Neural progenitor cell (in vitro differentiated cells): ENCODE measurements at regions not wholly inside any gene's neighbourhood (a gene's known extent, or its start where the extent isn't known, plus 50 kb on each side); places are given as distances from the start of the nearest gene placed in this dataset.

Experiments used
- DNase-seq: peaks from one replicate; pipeline ENCODE4 v3.0.0-alpha.2; 2016; ENCODE audit warnings: low spot score
- H2AFZ ChIP-seq: fragments of 200-600 bp; sonication (generic); replicated peaks from 2 replicates; pipeline ENCODE4 v1.6.1; 2016; ENCODE audit warnings: antibody characterized with exemption
- H3F3A ChIP-seq: fragments of 200-600 bp; sonication (generic); 2 replicates; pipeline ENCODE4 v1.6.1; 2016; ENCODE audit warnings: antibody characterized with exemption, low read depth
- H3K27ac ChIP-seq: fragments of 200-600 bp; sonication (generic); 2 replicates; pipeline ENCODE4 v1.5.1; 2016; ENCODE audit warnings: mild to moderate bottlenecking
- H3K27me3 ChIP-seq: fragments of 200-600 bp; sonication (generic); 2 replicates; pipeline ENCODE4 v1.6.1; 2016; ENCODE audit warnings: mild to moderate bottlenecking, moderate library complexity
- H3K36me3 ChIP-seq: fragments of 200-600 bp; sonication (generic); 2 replicates; pipeline ENCODE4 v1.5.1; 2016
- H3K4me1 ChIP-seq: fragments of 200-600 bp; sonication (generic); 2 replicates; pipeline ENCODE4 v1.6.1; 2016; ENCODE audit warnings: mixed run types
- H3K4me2 ChIP-seq: fragments of 200-600 bp; sonication (generic); 2 replicates; pipeline ENCODE4 v1.6.1; 2016
- H3K4me3 ChIP-seq: fragments of 200-600 bp; sonication (generic); 2 replicates; pipeline ENCODE4 v1.5.1; 2016
- H3K79me2 ChIP-seq: fragments of 200-600 bp; sonication (generic); 2 replicates; pipeline ENCODE4 v1.6.1; 2016; ENCODE audit warnings: low read depth
- H3K9ac ChIP-seq: fragments of 200-600 bp; sonication (generic); 2 replicates; pipeline ENCODE4 v1.6.1; 2016
- H3K9me3 ChIP-seq: fragments of 200-600 bp; sonication (generic); 2 replicates; pipeline ENCODE4 v1.5.1; 2016; ENCODE audit warnings: low read depth
- H4K20me1 ChIP-seq: fragments of 200-600 bp; sonication (generic); 2 replicates; pipeline ENCODE4 v1.6.1; 2016; ENCODE audit warnings: low read depth
- H3K27ac Mint-ChIP-seq: 3 replicates; pipeline ENCODE4 v1.8.0; 2021; ENCODE audit warnings: mixed read lengths
- H3K27me3 Mint-ChIP-seq: 2 replicates; pipeline ENCODE4 v1.8.0; 2022; ENCODE audit warnings: low read depth, mild to moderate bottlenecking, inconsistent platforms, moderate library complexity, mixed read lengths; ENCODE audit not compliant: insufficient read depth
- H3K36me3 Mint-ChIP-seq: 3 replicates; pipeline ENCODE4 v1.8.0; 2021; ENCODE audit warnings: mixed read lengths
- H3K4me1 Mint-ChIP-seq: 3 replicates; pipeline ENCODE4 v1.8.0; 2021; ENCODE audit warnings: mixed read lengths
- H3K4me3 Mint-ChIP-seq: 3 replicates; pipeline ENCODE4 v1.8.0; 2021; ENCODE audit warnings: mild to moderate bottlenecking, moderate library complexity, mixed read lengths
- H3K9me3 Mint-ChIP-seq: 3 replicates; pipeline ENCODE4 v1.8.0; 2020; ENCODE audit warnings: mixed read lengths
- EZH2 ChIP-seq: fragments of 200-600 bp; sonication (generic); IDR thresholded peaks from 2 replicates; pipeline ENCODE4 v1.6.1; 2017; ENCODE audit warnings: antibody characterized with exemption, mild to moderate bottlenecking, moderate library complexity
- EZH2phosphoT487 ChIP-seq: fragments of 200-600 bp; sonication (generic); IDR thresholded peaks from 2 replicates; pipeline ENCODE4 v1.6.1; 2017; ENCODE audit warnings: antibody characterized with exemption
- TF ChIP-seq, protein P1 (sequence below): fragments of 200-600 bp; sonication (generic); IDR thresholded peaks from 2 replicates; pipeline ENCODE4 v1.5.1; 2017; ENCODE audit warnings: antibody characterized with exemption, mild to moderate bottlenecking

DNA sequence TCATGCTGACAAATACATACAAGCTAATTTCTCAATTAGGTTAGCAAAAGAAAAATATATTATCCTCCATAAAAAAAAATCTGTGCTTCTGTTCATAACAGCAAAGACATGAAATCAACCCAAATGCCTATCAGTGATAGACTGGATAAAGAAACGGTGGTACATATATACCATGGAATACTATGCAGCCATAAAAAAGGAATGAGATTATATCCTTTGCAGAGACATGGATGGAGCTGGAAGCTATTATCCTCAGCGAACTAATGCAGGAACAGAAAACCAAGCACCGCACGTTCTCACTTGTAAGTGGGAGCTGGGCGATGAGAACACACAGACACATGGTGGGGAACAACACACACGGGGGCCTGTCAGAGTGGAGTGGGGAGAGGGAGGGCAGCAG, 84.0 kb upstream of the PALMD start:
- Histone ChIP-seq H3K79me2 (no peaks in the 10 kb centered on the region), H3K9ac (no peak overlapping the region), H3F3A (no peaks in the 10 kb centered on the region), H3K27me3 (no peaks in the 10 kb centered on the region), H3K9me3 (no peaks in the 10 kb centered on the region), H3K36me3 (no peaks in the 10 kb centered on the region), H3K4me2 (no peak overlapping the region), H2AFZ (no peak overlapping the region), H4K20me1 (no peaks in the 10 kb centered on the region), H3K27ac (no peak overlapping the region), H3K4me1 (peaks cover 7% of the 10 kb centered on the region), H3K4me3 (no peak overlapping the region)
- Mint-ChIP-seq H3K27ac (no peak overlapping the region), H3K4me1 (peaks cover 6% of the 10 kb centered on the region), H3K9me3 (peaks cover 4% of the 10 kb centered on the region), H3K4me3 (no peak overlapping the region), H3K36me3 (no peaks in the 10 kb centered on the region), H3K27me3 (no peaks in the 10 kb centered on the region)
- TF ChIP-seq, protein P1, sequence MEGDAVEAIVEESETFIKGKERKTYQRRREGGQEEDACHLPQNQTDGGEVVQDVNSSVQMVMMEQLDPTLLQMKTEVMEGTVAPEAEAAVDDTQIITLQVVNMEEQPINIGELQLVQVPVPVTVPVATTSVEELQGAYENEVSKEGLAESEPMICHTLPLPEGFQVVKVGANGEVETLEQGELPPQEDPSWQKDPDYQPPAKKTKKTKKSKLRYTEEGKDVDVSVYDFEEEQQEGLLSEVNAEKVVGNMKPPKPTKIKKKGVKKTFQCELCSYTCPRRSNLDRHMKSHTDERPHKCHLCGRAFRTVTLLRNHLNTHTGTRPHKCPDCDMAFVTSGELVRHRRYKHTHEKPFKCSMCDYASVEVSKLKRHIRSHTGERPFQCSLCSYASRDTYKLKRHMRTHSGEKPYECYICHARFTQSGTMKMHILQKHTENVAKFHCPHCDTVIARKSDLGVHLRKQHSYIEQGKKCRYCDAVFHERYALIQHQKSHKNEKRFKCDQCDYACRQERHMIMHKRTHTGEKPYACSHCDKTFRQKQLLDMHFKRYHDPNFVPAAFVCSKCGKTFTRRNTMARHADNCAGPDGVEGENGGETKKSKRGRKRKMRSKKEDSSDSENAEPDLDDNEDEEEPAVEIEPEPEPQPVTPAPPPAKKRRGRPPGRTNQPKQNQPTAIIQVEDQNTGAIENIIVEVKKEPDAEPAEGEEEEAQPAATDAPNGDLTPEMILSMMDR, result no peak
- TF ChIP-seq EZH2phosphoT487 (no peak), EZH2 (no peak)
- no peak for DNase-seq

DNA sequence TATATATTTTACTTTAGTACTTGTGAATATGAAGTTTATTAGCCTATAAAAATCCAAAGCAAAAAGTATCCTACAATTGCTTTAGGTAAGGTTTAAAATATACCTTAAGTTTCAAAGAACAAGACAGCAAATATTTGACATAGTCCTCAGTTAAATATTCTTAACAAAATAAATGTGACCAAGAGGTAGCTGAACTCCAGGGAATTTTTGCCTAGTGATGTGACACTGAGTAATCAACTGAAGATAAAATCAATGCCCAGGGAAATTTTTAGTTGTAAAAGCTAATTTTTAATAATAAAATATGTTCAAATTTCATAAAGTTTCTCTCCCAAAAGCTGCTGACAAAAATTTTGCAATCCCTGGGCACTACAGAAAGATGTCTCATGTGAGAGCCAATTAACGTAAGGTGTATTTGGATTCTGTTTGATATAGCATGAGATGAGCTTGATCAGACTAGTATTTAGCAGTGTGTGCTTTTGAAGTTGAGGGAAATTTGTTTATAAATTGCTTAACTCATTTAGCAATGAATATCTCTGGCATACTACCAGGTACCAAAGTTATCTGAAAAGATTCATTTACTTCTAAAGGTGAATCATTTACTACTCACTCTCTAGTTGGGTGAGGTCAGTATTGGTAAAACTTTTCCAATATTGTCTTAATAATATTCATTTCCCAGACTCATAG, 80.2 kb upstream of the PALMD start:
- no peak overlapping the region for H2AFZ ChIP-seq
- no peak overlapping the region for H3K4me2 ChIP-seq
- no peaks in the 10 kb centered on the region for H3F3A ChIP-seq
- Mint-ChIP-seq H3K36me3 (no peaks in the 10 kb centered on the region), H3K27ac (no peak overlapping the region), H3K27me3 (no peaks in the 10 kb centered on the region), H3K4me1 (no peaks in the 10 kb centered on the region), H3K9me3 (peaks cover 4% of the 10 kb centered on the region), H3K4me3 (no peak overlapping the region)
- H3K9me3 ChIP-seq, result no peaks in the 10 kb centered on the region
- no peak for DNase-seq
- H3K36me3 ChIP-seq, result no peaks in the 10 kb centered on the region
- H3K79me2 ChIP-seq, result no peaks in the 10 kb centered on the region
- no peak overlapping the region for H3K27ac ChIP-seq
- H3K27me3 ChIP-seq, result no peaks in the 10 kb centered on the region
- no peak overlapping the region for H3K9ac ChIP-seq
- H3K4me1 ChIP-seq, result no peaks in the 10 kb centered on the region
- TF ChIP-seq, protein P1, result no peak
- no peak overlapping the region for H3K4me3 ChIP-seq
- no peaks in the 10 kb centered on the region for H4K20me1 ChIP-seq

DNA sequence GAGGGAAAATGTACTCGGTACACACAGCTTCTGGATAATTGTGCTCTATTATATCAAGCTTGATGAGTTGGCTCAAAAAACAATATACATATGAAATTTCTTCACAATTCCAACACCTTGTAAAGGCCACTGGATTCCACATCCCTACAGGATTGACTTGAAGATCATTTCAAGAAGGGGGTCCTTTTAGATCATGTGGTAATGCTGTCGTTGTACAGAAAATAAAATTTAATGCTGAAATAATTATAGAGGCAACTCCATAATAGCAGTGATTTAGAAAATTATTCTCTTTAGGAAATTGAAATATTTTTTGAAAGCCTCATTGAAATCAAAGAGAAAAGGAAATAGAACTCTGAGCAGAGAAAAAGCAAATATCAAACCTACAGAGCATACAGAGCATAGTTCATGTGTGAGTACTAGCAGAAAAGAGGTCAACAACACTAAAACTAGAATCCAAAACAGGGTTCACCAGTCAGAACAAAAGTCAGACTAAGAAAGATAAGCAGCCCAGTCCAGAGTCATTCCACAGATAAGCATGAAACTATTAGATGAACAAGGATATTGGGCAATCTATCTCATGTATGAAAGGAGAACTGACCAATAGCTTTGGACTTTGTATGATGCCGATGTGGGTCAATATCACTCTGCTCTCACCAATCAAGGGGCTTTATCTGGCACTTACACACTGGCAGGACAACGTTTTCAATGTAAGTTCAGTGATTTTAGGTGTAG, 79.5 kb upstream of the PALMD start:
- H3K79me2 ChIP-seq, result no peaks in the 10 kb centered on the region
- TF ChIP-seq EZH2, result no peak
- no peak for TF ChIP-seq EZH2phosphoT487
- TF ChIP-seq, protein P1, result no peak
- Mint-ChIP-seq H3K27ac (no peak overlapping the region), H3K27me3 (no peaks in the 10 kb centered on the region), H3K4me1 (no peaks in the 10 kb centered on the region), H3K4me3 (no peak overlapping the region), H3K36me3 (no peaks in the 10 kb centered on the region), H3K9me3 (peaks cover 4% of the 10 kb centered on the region)
- no peaks in the 10 kb centered on the region for H3K9me3 ChIP-seq
- no peak overlapping the region for H3K27ac ChIP-seq
- no peak for DNase-seq
- H4K20me1 ChIP-seq, result no peaks in the 10 kb centered on the region
- no peaks in the 10 kb centered on the region for H3F3A ChIP-seq
- no peaks in the 10 kb centered on the region for H3K4me1 ChIP-seq
- no peak overlapping the region for H3K4me2 ChIP-seq
- no peak overlapping the region for H3K4me3 ChIP-seq
- no peak overlapping the region for H3K9ac ChIP-seq
- H3K36me3 ChIP-seq, result no peaks in the 10 kb centered on the region
- no peaks in the 10 kb centered on the region for H3K27me3 ChIP-seq
- no peak overlapping the region for H2AFZ ChIP-seq
